DMS53 treated with DMSO at 0.1 percent for 48 hours (cell line): ENCODE measurements at regions not wholly inside any gene's neighbourhood (a gene's known extent, or its start where the extent isn't known, plus 50 kb on each side); places are given as distances from the start of the nearest gene placed in this dataset.
A peak's percentile ranks its signal among the peaks of the same experiment; 100 is the strongest.

Experiments used
- DNase-seq: peaks from one replicate; lab custom pipeline; 2025; ENCODE audit not compliant: unreplicated experiment; lab: John Stamatoyannopoulos, UW

- DNase-seq: no peak
Measured at GRCh38 chr7:108686494-108686893, 116.8 kb downstream of the DNAJB9 start.

- no peak for DNase-seq
Measured at GRCh38 chr7:108697254-108697653, 127.6 kb downstream of the DNAJB9 start.

GRCh38 chr7:108711611-108712010 lies 141.9 kb downstream of the DNAJB9 start:
- no peak for DNase-seq

- DNase-seq: no peak
Measured at GRCh38 chr7:108716783-108717182, 147.1 kb downstream of the DNAJB9 start.

- DNase-seq: no peak
Measured at GRCh38 chr7:108717781-108718180, 148.1 kb downstream of the DNAJB9 start.

GRCh38 chr7:108719631-108720030 lies 150.0 kb downstream of the DNAJB9 start:
- no peak for DNase-seq

GRCh38 chr7:108722561-108722960 lies 152.9 kb downstream of the DNAJB9 start:
- no peak for DNase-seq

GRCh38 chr7:108723381-108723814 lies 153.7 kb downstream of the DNAJB9 start:
- DNase-seq: peak; percentile 97

GRCh38 chr7:108724251-108725100 lies 154.8 kb downstream of the DNAJB9 start:
- DNase-seq: no peak

GRCh38 chr7:108735814-108736213 lies 166.1 kb downstream of the DNAJB9 start:
- DNase-seq: no peak

- no peak for DNase-seq
Measured at GRCh38 chr7:108736221-108736891, 166.7 kb downstream of the DNAJB9 start.

GRCh38 chr7:108770981-108771745 lies 201.5 kb downstream of the DNAJB9 start:
- DNase-seq: no peak

GRCh38 chr7:108771853-108772252 lies 202.2 kb downstream of the DNAJB9 start:
- DNase-seq: no peak

GRCh38 chr7:108777966-108778365 lies 208.3 kb downstream of the DNAJB9 start:
- DNase-seq: no peak

GRCh38 chr7:108789451-108789850 lies 219.8 kb downstream of the DNAJB9 start:
- no peak for DNase-seq

GRCh38 chr7:108794466-108794865 lies 224.8 kb downstream of the DNAJB9 start:
- DNase-seq: no peak

- no peak for DNase-seq
Measured at GRCh38 chr7:108802650-108803049, 233.0 kb downstream of the DNAJB9 start.

GRCh38 chr7:108805808-108806397 lies 236.2 kb downstream of the DNAJB9 start:
- DNase-seq: peak; percentile 20

- no peak for DNase-seq
Measured at GRCh38 chr7:108808549-108809266, 239.0 kb downstream of the DNAJB9 start.

GRCh38 chr7:108809356-108809755 lies 239.7 kb downstream of the DNAJB9 start:
- DNase-seq: no peak
